ENCODE measurements at regions not wholly inside any gene's neighbourhood (a gene's known extent, or its start where the extent isn't known, plus 50 kb on each side); places are given as distances from the start of the nearest gene placed in this dataset.

- no peaks in the 10 kb centered on the region for H3K4me1 Mint-ChIP-seq (ENCODE audit: low read depth, unreplicated experiment)
- BruUV-seq (replicated peaks) = no TSS peak
- POLR2A ChIA-PET = no interaction called here
Measured at GRCh38 chr17:79189305-79189704, 114.7 kb downstream of the ENGASE start.

DNA sequence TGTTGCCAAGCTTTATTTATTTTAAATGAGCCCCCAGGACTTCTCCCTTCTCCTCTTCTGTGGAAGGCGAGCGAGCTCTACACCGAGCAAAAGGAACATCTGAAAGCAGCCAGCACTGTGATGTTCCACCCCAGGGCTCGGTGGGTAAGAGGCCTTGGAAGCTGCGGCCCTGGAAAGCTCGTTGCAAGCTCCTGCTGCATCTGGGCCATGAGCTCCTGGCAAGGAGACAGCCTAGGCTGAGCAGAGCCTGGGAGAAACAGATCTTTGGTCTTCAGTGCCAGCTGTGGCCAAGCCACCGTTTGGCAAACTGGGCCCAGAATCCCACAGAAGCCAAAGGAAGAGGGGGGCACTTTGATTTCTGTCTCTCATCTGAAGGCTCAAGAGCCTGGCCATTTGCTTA is 114.1 kb downstream of the ENGASE start:
- TF ChIP-seq, protein P1, sequence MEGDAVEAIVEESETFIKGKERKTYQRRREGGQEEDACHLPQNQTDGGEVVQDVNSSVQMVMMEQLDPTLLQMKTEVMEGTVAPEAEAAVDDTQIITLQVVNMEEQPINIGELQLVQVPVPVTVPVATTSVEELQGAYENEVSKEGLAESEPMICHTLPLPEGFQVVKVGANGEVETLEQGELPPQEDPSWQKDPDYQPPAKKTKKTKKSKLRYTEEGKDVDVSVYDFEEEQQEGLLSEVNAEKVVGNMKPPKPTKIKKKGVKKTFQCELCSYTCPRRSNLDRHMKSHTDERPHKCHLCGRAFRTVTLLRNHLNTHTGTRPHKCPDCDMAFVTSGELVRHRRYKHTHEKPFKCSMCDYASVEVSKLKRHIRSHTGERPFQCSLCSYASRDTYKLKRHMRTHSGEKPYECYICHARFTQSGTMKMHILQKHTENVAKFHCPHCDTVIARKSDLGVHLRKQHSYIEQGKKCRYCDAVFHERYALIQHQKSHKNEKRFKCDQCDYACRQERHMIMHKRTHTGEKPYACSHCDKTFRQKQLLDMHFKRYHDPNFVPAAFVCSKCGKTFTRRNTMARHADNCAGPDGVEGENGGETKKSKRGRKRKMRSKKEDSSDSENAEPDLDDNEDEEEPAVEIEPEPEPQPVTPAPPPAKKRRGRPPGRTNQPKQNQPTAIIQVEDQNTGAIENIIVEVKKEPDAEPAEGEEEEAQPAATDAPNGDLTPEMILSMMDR (IDR thresholded peaks at IDR 0.05; ENCODE audit: insufficient read depth in 1 of 2, low read depth in 1 of 2, low read length in 1 of 2, severe bottlenecking in 1 of 2, unreplicated experiment in 1 of 2) = no peak
- DNase-seq = no peak
- intact Hi-C loops (cut with micrococcal nuclease; ENCODE audit: unreplicated experiment) = loop anchor here (1.0 kb wide), 1 partner anchor 203 kb away; no protein-coding TSS in a partner anchor
- Mint-ChIP-seq H3K9me3 (ENCODE audit: unreplicated experiment) (no peaks in the 10 kb centered on the region), H3K36me3 (ENCODE audit: insufficient read depth, unreplicated experiment) (no peaks in the 10 kb centered on the region), H3K27ac (ENCODE audit: unreplicated experiment) (no peak overlapping the region), H3K4me3 (ENCODE audit: unreplicated experiment) (no peak overlapping the region), H3K4me1 (ENCODE audit: low read depth, unreplicated experiment) (no peaks in the 10 kb centered on the region), H3K27me3 (ENCODE audit: insufficient read depth, unreplicated experiment) (peaks cover 46% of the 10 kb centered on the region)
- no peaks in the 10 kb centered on the region for H3K36me3 ChIP-seq (ENCODE audit: control insufficient read depth, insufficient read depth, low read length)
- CTCF ChIA-PET = interaction anchor here (0.7 to 1.6 kb wide), 2 partner anchors 200 to 203 kb away, joined by 3 to 5 read pairs; no protein-coding TSS in a partner anchor
- POLR2A ChIA-PET = no interaction called here
- no peak overlapping the region for H3K4me3 ChIP-seq (ENCODE audit: low read depth, low read length)
- H3K9me3 ChIP-seq = no peaks in the 10 kb centered on the region
- peaks cover 6% of the 10 kb centered on the region for H3K27me3 ChIP-seq (replicated peaks; ENCODE audit: control insufficient read depth, insufficient read depth, low read length)
- BruUV-seq (replicated peaks) = no TSS peak
- H3K4me1 ChIP-seq = no peaks in the 10 kb centered on the region

More at GRCh38 chr17:79189305-79189704, 114.7 kb downstream of the ENGASE start:
- Histone ChIP-seq H3K4me1 (no peaks in the 10 kb centered on the region), H3K27me3 (replicated peaks; ENCODE audit: control insufficient read depth, insufficient read depth, low read length) (peaks cover 6% of the 10 kb centered on the region), H3K36me3 (ENCODE audit: control insufficient read depth, insufficient read depth, low read length) (no peaks in the 10 kb centered on the region), H3K9me3 (no peaks in the 10 kb centered on the region), H3K4me3 (ENCODE audit: low read depth, low read length) (no peak overlapping the region)
- DNase-seq = no peak
- Mint-ChIP-seq H3K4me3 (ENCODE audit: unreplicated experiment) (no peak overlapping the region), H3K27me3 (ENCODE audit: insufficient read depth, unreplicated experiment) (peaks cover 44% of the 10 kb centered on the region), H3K9me3 (ENCODE audit: unreplicated experiment) (no peaks in the 10 kb centered on the region), H3K27ac (ENCODE audit: unreplicated experiment) (no peak overlapping the region), H3K36me3 (ENCODE audit: insufficient read depth, unreplicated experiment) (no peaks in the 10 kb centered on the region)
- TF ChIP-seq, protein P1 (IDR thresholded peaks at IDR 0.05; ENCODE audit: insufficient read depth in 1 of 2, low read depth in 1 of 2, low read length in 1 of 2, severe bottlenecking in 1 of 2, unreplicated experiment in 1 of 2) = no peak
- intact Hi-C loops (cut with micrococcal nuclease; ENCODE audit: unreplicated experiment) = no loop called here
- CTCF ChIA-PET = interaction anchor here (1.6 kb wide), 1 partner anchor 203 kb away, joined by 5 read pairs; no protein-coding TSS in a partner anchor

DNA sequence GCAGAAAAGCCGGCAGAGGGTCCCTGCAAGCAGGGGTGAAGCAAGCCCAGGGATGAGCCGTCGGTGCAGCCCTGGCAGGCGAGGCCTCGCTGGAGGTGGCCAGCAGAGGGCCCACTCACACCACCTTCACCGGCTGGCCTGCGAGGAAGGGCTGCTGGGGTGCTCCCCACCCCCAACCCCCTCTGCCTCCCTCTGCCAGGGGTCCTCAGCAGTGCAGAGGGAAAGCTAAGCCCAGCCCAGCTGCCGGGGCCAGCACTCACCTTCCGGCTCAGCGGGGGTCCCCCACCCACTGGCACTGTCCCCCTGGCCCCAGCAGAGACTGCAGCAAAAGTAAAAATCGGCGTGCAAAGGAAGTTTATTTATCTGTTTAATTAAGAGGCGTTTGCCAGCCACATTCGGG is 113.4 kb downstream of the ENGASE start:
- no peaks in the 10 kb centered on the region for H3K9me3 ChIP-seq
- DNase-seq = peak in 1 of 2 experiments; percentile 60
- Mint-ChIP-seq H3K36me3 (ENCODE audit: insufficient read depth, unreplicated experiment) (no peaks in the 10 kb centered on the region), H3K4me3 (ENCODE audit: unreplicated experiment) (no peak overlapping the region), H3K9me3 (ENCODE audit: unreplicated experiment) (no peaks in the 10 kb centered on the region), H3K4me1 (ENCODE audit: low read depth, unreplicated experiment) (no peaks in the 10 kb centered on the region), H3K27ac (ENCODE audit: unreplicated experiment) (no peak overlapping the region), H3K27me3 (ENCODE audit: insufficient read depth, unreplicated experiment) (peaks cover 50% of the 10 kb centered on the region)
- H3K27me3 ChIP-seq (replicated peaks; ENCODE audit: control insufficient read depth, insufficient read depth, low read length) = peaks cover 6% of the 10 kb centered on the region
- intact Hi-C loops (cut with micrococcal nuclease; ENCODE audit: unreplicated experiment) = loop anchor here (1.0 kb wide), 1 partner anchor 203 kb away; no protein-coding TSS in a partner anchor
- TF ChIP-seq, protein P1 (IDR thresholded peaks at IDR 0.05; ENCODE audit: insufficient read depth in 1 of 2, low read depth in 1 of 2, low read length in 1 of 2, severe bottlenecking in 1 of 2, unreplicated experiment in 1 of 2) = peak; percentile 56 to 63
- H3K4me1 ChIP-seq = no peaks in the 10 kb centered on the region
- POLR2A ChIA-PET = no interaction called here
- no peaks in the 10 kb centered on the region for H3K36me3 ChIP-seq (ENCODE audit: control insufficient read depth, insufficient read depth, low read length)
- no peak overlapping the region for H3K4me3 ChIP-seq (ENCODE audit: low read depth, low read length)
- no TSS peak for BruUV-seq (replicated peaks)
- CTCF ChIA-PET = interaction anchor here (0.6 to 1.6 kb wide), 2 partner anchors 78 to 204 kb away, joined by 3 to 5 read pairs; no protein-coding TSS in a partner anchor

All from Caco-2 (cell line).